GM19455 (cell line): ENCODE measurements at regions not wholly inside any gene's neighbourhood (a gene's known extent, or its start where the extent isn't known, plus 50 kb on each side); places are given as distances from the start of the nearest gene placed in this dataset.
A peak's percentile ranks its signal among the peaks of the same experiment; 100 is the strongest.

Experiments
- ATAC-seq: cut with Tn5 transposase; IDR thresholded peaks from one replicate; pipeline ENCODE4 v1.9.1; 2021; ENCODE audit not compliant: unreplicated experiment

DNA sequence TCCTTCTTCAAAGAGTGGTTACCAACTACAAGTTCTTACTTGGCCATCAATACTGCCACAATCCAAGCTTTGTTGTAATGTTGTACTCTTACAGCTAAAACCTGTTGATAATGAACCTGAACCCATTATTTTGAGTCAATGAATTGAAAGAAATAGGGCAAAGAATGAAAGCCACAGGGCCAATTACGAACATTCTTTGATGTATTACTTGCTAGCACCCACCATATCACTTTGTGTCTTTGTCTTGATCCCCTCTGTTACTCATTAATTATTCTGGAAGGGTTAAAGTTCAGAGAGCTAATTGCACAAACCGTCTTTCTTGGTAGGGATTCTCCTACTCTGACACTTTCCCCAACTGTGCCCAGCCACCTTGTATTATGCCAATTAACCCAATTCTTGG is 53.2 kb upstream of the TFEC start:
- ATAC-seq = no peak

DNA sequence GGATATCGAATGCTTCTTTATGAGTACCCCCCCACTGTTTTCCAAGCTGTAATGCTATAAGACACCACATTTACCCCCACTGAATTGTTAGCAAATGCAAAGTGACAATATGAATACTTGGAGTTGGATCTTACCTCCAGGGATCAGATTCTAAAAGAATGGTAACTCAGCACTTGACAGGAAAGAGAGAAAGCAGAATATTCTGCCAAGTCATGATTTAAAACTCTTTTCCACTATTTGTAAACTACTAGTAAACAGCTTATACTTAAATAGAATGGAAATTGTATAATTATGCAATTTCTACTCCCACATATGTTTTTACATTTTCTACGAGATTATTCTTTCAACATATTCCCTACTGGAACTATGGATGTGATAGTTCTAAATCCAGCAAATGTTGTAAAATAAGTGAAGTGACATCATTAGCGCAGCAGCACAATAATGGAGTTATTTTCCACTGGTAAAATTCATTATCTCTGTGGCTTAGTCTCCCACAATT is 56.0 kb upstream of the TFEC start:
- ATAC-seq = no peak

DNA sequence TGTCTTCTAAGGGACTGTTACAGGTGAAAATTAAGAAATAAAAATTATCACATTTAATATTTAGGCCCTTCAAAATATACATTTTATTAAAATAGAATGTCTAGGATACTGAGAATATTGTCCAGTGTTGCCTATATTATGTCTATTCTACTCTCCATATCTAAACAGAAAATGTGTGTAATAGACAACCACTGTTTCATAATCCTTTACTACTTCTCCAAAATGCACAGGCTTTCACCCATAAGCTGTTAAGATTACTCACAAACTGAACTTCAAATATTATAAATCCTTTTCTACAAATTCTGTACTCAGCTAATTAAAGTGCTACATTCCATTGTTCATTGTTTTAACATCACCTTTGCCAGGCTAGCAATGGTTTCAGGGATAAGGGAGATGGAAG is 56.7 kb upstream of the TFEC start:
- ATAC-seq = no peak

DNA sequence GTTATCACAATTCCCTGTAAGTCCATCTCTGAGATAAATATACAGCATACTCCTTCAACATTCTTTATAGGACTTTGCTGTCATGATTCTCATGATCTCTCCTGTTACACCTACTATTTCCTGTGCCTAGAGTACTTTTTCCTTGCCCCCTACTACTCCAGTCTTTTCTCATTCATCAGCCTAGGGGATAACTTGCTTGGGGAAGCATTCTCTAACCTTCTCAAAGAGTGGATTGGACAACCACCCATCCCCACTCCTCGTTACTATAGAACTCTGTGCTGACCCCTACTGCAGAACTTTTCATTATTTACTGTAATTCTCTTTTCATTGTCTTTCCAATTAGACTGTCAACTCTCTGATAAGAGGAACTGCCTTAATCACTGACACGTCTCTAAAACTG is 57.4 kb upstream of the TFEC start:
- ATAC-seq = no peak

DNA sequence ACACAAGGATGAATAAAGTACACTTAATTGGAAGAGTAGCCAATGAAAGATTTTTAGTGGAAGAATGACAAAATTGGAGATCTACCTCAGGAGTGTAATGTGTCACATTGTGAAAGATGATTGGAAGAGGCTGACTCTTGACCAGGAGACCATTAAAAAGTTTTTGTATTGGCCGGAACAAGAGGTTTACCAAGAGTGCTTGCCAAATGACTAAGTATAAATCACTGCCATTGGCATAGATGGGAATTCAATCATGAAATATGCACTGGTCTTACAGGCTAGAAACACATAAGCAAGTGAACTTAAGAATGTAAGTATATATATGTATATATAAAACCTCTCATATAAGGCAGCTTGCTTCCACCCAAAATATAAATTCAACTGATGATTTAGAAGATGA is 58.7 kb upstream of the TFEC start:
- no peak for ATAC-seq

DNA sequence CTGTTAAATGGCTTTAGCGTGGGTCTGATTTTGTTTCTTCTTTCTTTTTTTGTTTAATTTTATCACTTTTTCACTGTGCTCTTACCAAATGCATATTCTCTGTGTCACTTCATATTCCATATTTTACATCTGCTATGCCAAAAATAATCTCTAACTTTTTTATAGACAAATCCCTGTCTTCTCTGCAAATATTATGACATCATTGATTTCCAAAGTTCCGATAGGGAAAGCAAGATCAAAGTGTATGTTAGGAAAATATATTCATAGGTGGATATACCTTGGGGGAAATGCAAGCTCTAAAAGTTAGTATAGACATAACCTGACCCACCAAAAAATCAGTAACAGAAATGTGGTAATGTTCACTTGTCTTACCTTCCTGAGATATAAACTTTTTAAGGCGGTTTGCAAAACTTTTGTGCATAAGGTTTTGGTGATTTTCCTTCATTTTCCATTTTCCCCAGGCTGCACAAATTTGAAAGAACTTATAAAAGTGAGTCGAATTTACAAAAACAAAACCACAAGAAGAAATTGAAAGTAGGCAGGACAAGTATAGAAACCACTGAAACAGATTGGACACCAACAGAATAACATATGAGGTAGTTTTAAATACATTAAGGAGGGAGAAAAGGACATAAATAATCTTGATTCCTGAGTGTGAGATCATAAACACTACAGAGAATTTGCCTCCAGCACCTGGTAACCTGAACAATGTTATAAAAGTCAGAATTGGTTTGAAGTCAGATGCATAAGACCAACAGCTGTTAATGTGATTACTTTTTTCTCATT is 63.1 kb upstream of the TFEC start:
- ATAC-seq = no peak

DNA sequence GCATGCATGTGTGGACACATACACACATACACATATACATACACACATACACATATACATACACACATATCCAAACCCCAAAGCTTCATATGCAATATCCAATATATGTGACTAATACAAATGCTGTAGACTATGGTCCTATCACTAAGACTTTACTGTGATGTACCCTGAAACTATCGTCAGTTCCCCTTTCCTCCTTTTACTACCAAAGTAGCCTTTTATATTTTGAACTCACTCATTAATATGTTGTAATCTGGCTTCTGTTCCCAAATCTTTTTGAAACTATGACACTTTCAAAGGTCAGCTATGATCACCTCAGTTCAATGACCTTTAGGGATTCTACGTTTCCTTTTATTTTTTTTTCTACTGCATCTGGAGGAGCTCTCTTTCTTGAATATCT is 64.8 kb upstream of the TFEC start:
- ATAC-seq = no peak

DNA sequence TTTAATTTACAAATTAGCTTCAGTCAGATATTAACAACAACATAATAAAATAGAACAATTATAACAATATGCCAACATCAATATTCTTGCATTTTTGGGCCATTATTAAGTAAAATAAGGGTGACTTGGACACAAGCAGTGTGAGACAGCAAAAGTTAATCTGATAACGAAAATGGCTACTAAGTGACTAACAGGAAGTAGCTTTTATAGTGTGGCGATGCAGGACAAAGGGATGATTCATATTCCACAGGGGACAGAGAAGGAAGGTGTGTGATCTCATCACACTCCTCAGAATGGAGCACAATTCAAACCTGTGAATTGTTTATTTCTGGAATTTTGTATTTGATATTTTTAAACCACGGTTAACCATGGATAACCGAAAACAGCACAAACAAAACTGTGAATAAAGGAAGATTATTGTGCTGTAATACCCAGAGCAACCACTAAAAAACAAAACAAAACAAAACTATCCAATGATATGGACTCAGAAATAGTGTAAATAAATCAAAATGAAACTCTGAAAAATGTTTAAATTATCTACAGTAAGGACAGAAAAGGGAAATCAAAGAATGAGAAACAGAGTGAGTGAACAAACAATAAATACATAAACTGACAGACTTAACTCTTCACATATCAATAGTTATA is 66.9 kb upstream of the TFEC start:
- ATAC-seq = no peak

DNA sequence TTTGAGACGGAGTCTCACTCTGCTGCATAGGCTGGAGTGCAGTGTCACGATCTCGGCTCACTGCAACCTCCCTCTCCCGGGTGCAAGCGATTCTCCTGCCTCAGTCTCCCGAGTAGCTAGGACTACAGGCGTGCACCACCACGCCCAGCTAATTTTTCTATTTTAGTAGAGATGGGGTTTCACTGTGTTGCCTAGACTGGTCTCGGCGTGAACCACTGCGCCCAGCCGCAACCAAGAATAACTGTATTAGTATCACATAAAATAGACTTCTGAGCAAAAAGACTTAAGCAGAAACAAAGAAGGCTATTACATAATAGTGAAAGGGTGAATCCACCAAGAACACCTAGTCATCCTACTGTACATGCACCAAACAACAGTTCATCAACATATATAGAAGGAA is 67.6 kb upstream of the TFEC start:
- ATAC-seq = no peak

DNA sequence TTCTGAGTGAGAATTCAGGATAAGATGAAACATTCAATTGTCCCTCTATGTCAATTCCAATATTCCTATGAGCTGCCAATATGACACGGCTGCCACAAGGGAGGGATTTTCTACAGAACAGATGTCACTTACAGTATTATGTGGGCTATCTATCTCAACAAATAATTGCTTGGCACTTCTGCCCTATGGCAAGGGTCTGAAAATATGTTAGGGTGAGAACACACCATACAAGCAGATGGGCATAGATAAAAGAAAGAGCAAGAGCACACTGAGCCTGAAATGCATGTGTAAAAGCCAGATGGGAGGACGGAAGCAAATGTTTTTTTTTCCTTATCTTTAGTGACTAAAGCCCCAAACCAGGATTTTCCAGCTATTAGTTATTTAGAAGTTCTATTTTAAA is 70.1 kb upstream of the TFEC start:
- no peak for ATAC-seq

DNA sequence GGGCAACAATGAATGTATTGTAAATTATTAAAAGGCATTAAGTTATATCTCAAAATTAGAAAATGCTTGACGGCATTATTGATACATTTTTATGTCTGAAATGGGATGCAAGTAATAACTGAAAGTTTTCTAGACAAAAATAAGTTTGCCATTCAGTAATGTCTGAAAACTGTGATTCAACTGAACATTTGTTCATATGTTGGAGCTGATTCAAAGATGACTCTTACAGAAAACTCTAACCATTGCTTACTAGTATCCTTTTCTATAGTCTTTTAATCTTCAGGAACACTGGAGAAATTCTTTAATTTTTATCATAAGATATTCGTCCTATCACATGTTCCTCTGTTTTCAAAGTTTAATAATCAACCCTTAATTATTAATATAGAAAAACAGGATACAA is 71.1 kb upstream of the TFEC start:
- no peak for ATAC-seq

DNA sequence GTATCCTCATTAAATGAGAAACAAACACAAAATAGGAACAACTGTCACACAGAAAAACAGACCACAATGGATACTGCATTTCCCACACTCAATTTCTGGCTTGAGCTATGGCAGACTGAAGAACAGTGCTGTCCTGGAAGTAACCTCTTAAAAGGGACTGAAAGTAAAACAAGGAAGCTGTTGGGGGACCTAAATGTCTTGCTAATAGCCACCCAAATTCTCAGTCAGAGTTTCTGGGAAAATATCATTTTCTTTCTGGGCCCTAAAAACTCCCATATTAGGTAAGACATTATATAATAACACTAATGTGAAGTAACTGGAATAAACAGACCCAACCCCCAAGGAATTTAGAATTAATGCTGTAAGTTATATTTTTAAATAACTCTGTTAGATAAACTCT is 80.9 kb upstream of the TFEC start:
- ATAC-seq = no peak

DNA sequence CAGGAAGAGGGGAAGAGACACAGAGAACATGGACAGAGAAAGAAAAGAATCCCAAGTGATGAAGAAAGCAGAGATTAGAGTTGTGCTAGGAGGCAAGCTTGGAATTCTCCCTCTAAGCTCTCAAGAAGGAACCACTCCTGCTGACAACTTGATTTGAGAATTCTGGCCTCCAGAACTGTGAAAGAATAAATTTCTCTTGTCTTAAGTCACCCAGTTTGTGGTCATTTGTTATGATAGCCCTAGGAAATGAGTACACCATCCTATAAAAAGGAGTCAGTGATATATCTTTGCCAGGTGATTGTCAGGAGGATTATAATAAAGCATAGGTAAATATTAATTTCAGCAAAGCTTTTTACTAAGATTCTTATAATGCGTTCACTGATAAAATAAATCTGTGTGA is 82.7 kb upstream of the TFEC start:
- ATAC-seq = no peak

DNA sequence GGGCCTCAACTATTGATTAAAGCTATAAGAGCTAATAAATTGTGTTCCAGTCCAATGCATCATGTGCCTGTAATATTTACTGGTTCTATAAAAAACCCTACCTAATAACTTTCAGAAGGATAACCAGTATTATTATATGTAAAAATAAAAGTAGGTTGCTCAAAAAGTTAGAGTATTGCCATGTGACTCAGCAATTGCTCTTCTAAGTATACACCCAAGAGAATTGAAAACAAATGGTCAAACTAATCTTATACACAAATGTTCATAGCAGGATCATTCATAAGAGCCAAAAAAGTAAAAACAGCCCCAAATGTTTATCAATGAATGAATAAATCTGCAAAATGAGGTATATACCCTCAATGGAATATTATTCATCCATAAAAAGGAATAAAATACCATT is 89.5 kb upstream of the TES start:
- ATAC-seq = no peak

DNA sequence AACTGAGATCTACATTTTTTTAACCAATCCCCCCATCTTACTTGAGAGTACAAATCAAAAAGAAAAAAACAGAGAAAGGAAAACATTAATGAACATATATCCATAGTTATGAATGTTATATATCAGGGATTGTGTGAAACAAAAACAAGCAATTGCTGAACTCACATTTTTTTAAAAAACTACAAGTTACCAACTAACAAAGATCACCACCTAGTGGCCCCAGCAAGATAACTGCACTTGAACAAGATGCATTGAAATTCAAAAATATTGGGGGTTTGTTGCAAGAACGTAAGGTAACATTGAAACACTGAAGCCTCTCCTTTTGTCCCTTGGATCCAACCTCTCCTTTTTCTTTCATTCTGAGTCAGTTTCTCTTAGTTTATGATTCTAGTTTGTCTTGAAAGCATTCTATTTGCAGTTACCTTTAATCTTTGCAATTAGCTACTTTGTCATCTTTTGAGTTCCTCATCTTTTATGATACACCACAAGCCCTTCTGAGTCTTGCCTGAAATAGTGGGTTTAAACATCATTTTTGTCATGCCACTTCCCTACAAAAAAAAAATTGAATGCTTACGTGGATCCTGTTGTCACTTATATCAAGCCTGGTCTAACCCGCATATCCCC is 87.3 kb upstream of the TES start:
- ATAC-seq = no peak

DNA sequence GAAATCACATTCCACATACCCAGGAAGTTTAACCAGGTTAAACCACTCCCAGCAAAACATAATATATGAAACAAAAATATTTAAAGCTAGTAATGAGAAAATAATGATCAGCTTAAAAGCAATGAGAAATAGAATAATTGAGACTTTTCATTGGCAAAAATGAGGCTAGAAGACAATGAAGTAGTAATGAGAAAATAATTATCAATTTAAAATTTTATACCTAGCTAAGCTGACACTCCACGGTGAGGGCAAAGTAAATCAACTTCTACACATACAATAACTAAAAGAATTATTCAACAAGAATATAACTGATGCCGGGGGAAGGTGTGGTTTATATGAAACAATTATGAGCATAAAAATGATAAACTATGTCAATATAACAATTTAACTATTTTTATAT is 82.2 kb upstream of the TES start:
- no peak for ATAC-seq

DNA sequence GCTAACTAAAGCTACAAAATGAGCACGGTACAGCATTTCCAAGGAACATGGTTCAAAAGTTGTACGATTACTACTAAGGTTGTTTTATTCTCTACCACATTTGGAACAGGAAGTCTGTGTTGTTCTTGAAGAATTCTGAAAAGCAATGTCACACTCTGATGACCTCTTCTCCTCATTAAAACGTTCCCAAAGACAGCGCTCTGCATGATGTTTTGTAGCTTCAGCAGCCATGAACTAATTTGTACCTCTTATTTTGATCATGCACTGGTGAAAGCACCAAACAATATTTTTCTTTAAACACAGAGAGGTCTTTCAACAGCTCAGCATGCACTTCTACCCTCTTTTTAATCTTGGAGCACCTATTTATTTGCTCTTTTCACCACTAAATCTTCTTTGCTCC is 75.0 kb upstream of the TES start:
- no peak for ATAC-seq

DNA sequence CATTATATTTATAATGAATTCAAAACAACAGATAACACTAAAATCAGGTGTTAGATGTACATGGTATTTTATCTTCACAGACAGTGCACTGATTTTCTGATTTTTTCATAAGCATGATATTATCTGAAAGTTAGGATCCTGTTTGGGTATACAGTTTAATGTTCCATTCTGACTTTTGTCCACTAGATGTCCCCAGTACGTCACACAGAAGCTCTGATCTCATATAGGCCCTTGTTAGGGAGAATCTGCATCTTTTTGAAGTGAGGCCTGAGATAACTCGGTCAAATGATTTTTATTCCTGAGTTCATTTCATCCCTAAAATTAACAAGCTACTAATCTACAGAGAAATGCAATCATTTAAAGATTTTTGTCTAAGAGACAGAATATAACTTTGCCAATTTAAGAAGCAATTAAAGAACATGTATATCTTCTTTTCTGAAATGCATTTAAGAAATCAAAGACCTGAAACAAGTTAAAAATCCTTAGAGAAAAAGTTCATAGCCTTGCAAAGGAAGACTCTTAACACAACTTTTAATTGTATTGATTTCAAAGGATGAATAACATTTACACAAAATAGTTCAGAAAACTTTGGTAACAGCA is 72.0 kb upstream of the TES start:
- peak; percentile 95 for ATAC-seq

DNA sequence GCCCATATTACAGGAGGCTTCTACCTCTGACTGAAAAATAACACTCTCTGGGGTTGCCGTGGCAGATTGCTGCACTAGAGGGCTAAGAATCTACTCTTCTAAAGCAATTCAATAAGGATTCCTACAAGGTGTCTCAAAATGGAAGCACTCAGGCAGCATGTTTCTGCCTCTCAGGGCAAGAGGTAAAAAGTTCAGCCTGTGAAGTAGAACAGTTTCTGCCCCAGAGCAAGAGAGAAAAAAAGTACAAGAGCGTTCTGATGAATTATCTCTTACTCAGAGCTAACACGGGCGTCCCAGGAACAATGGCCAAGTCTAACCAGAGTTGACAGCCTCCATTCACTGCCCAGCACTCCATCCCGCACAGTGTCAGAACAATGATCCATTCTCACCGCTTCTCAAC is 71.3 kb upstream of the TES start:
- ATAC-seq = no peak

DNA sequence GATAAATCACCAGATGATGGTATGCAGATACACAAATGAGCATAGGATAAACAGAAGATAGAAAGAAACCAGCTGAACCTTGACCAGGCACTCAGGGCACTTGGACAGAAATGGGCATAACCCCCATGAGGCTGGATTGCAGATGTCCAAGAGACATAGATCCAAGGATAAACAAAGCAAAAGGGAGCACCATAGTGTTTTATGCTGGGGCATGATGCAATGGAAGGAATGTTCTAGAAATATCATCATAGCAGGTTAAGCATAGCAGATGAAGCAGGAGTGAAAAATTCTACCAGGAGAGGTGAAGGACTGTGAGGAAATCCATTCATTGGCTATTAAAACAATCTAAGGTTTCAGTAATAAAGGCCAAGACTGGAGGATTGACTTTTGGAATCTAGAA is 70.5 kb upstream of the TES start:
- ATAC-seq = no peak

DNA sequence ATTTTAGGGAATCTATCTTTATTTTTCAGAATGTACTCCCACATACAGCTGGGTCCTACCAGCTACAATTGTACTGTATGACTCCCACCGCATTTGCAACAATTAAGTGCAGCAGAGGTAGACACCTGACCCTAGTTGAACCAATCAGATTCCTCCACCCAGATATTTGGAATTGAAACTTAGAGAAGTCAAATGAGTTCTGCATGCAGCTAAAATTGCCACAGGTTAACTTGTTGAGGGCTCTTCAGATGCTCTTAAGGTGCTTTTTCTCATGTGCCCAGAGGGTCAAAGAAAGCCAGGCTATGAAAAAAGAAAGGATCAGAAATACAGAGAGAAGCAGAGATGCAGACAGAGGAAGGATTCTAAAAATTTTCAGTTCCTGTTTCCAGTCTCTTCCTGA is 68.0 kb upstream of the TES start:
- ATAC-seq = no peak

DNA sequence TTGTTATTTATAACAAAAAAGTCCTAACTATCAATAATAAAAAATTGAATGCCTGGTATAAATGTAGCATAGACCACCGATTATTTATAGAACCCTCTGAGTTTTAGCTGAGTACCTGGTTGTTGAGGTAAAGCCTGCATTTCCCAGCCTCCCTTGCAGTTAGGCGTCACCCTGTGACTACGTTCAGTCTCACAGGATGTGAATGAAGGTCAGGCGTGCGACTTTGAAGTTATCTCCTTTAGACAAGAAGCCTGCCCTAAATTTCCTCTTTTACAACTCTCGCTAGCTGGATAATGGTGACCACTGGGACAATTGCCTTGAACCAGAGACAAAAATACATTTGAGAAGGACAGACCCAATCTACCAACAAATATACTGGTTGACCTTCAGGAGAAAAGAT is 67.5 kb upstream of the TES start:
- ATAC-seq = no peak
